HG02885 (cell line): ENCODE measurements at regions not wholly inside any gene's neighbourhood (a gene's known extent, or its start where the extent isn't known, plus 50 kb on each side); places are given as distances from the start of the nearest gene placed in this dataset.

Source experiments
- ATAC-seq: cut with Tn5 transposase; IDR thresholded peaks from one replicate; pipeline ENCODE4 v1.9.1; 2021; ENCODE audit warnings: mild to moderate bottlenecking; ENCODE audit not compliant: unreplicated experiment, poor library complexity

GRCh38 chr11:119839476-119840133 lies 110.6 kb upstream of the NECTIN1 start:
- ATAC-seq = no peak

DNA sequence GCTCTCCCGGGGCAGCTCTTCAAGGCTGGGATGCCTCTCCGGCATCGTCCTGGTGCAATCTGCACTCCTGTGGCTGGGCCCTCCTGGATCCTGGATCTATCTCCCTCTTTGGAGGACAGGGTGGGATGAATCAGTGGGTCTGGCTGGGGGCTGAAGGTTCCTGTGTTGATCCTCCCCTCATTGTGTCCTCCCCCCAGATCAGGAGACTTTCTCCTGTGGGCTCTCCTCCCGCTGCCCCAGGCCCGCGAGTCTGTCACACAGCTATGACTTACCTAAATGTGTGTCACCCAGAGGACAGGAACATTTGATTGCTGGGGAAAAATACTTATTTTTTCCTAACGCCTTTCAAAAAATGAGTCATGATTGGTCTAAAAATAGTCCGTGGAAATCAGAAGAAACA lies 106.8 kb upstream of the NECTIN1 start:
- no peak for ATAC-seq

DNA sequence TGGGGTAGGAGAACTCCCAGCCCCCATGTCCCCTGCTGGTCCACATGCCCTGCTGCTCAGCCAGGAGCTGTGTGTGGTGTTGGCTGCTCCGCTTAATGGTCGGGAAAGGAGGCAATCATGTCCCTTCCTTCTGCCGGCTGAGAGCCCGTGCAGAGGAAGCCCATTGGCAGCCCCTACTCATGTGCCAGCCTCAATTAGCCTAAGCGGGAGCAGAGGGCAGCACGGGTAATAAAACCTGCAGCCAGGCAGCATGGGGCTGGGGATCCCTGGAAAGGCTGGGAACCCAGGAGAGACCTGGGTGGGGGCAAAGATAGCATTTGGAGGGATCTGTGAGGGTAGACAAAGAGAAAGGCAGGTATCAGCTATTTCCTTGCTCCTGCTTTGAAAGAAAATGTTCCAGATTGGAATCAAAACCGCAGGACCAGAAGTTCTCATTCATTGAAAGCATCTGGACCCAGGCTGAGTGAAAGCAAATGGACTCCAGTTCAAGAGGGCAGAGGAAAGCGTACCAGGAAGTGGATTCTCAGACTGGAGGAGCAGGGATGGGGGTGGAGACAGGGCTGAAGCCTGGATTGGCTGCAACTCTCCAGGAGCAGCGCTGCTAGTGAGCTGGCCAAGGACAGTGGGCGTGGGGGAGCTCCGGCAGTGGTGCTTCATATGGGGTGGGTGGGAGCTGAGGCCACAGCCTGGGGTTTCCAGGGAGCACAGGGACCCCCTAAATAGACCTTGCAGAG lies 103.4 kb upstream of the NECTIN1 start:
- ATAC-seq = no peak

DNA sequence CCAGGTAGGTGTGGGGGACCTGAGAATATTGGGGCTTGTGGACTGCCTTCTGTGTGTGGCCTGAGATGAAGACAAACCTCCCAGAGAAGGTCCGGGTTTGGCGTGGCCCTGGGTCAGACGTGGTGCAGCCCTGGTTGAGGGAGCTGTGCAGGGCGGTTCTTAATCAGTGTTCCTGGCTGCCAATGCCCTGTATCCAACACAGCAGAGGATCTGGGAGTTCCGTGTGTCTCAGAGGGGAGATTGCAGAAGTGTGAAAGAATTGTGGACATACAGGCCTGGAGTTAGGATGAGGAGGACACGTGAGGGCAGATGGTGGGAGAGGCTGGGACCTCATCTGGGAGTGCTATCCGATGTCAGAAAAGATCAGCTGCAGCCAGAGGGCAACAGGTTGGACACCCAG lies 102.0 kb upstream of the NECTIN1 start:
- no peak for ATAC-seq

GRCh38 chr11:119830400-119830799 lies 101.4 kb upstream of the NECTIN1 start:
- no peak for ATAC-seq

DNA sequence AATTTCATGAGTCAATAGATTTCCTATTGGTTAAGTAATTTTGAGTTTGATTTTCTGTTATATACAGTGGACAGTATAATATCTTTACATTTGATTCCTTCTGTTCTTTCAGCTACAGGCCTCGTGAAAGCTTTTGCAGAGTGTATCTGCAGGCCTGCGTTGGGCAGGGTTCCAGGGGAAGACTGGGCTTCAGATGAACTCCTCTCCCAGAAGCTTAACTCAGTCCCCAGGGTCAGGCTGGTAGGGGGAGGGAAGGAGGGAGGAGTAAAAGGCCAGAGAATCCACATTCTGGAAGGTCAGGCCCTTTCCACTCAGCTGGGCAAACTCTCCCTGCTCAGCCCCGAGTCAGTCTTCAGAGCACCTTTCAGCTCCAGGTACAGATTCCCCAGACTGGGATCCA lies 100.4 kb upstream of the NECTIN1 start:
- no peak for ATAC-seq

DNA sequence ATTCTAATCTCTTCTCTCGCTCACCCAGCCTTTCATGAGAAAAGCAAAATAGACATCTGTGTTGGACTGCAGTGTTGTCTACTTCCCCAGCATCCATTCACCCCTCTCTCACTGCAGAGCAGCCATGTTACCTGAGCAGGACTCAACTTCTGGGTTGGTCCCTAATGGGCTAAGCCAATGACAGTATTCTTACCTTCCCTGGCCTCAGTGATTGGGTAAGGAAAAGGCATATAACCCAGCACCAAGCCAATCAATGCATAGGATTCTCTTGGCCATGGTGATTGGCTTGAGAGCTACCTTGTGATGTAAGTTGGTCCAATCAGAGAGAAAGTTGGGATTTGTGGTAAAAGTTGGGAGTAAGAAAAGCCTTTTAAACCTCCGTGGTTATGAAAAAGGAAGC lies 99.8 kb upstream of the NECTIN1 start:
- no peak for ATAC-seq

GRCh38 chr11:119828006-119828405 lies 99.0 kb upstream of the NECTIN1 start:
- ATAC-seq = no peak

DNA sequence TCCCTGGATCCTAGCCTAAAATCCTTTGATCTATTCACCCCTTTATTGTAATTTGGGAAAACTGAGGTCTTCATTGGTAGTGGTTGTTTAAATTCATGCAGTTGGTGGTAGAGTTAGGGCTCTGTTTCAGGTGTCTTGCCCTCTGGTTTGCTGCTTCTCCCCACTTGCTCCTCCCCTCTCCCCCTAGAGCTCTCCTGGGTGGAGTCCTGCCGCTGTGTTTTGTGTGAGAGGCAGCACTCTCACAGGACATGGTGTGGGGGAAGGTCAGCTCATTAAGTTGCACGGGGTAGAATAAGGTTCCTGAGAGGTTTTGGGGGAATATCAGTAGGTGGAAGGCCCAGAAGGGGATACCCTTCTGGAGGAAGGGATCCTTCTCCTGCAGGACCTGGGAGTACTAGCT lies 98.1 kb upstream of the NECTIN1 start:
- ATAC-seq = no peak

GRCh38 chr11:119823077-119823476 lies 94.1 kb upstream of the NECTIN1 start:
- ATAC-seq = no peak

DNA sequence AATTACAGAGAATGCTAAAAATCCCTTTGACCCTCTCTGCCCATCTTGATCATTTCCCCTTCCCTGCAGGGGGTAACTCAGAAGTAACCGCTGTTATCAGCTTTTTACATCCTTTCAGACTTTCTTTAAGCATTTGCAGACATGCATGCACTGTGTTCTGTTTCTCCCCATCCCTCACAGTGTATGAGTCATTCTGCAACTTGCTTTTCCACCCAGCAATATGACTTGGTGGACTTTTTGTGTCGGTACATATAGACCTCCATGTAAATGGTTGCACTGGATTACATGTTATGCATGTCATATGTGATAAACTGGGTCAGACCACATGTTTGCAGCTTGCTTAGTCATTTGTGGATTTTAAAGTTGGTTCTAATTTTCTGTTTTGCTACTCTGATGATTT lies 87.7 kb upstream of the NECTIN1 start:
- ATAC-seq = no peak

GRCh38 chr11:119814766-119815165 lies 85.8 kb upstream of the NECTIN1 start:
- no peak for ATAC-seq

DNA sequence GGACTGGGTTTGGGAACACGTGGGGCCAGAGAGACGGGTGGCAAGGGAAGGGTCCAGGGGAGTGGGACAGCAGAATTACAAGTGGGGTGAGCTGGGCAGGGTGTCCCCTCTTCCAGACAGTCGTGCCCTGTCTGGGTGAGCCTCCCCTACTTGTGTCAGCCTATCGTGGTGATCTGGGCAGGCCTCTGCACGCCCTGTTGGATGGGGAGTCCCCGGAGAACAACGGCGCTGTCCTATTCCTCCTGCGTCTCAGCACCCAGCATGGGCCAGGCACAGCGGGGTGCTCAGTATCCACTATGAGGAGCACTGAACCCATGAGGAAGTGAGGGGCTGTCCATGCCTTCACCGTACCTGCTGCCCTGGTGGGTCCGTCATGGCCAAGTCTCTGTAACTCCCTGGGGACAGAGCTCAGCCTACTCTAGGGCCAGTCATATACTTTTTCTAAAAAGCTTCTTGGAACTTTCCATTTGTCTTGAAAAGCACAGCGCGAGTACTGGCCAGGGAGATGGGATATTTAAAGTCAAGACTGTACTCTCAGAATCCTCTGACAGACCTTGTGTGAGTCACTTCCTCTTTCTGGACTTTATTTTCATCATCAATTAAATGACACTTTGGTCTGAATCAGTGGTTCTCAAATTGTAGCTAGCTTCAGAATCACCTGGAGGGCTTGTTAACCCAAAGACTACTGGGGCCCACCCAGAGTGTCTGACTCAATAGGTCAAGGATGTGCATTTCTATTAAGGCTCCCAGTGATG lies 81.7 kb upstream of the NECTIN1 start:
- ATAC-seq = no peak

DNA sequence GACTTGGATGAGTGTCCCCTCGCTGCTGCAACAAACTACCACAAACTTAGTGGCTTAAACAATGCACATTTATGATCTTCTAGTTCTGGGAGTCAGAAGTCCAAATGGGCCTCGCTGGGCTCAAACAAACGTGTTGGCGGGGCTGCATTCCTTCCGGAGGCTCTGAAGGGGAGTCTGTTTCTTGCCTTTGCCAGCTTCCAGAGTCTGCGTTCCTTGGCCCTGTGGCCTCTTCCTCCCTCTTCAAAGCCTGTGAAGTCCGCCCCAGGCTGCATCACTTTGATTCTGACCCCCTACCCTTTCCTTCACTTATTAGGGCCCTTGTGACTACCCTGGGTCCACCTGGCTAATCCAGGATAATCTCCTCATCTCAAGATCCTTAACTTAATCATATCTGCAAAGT lies 80.3 kb upstream of the NECTIN1 start:
- ATAC-seq = no peak

DNA sequence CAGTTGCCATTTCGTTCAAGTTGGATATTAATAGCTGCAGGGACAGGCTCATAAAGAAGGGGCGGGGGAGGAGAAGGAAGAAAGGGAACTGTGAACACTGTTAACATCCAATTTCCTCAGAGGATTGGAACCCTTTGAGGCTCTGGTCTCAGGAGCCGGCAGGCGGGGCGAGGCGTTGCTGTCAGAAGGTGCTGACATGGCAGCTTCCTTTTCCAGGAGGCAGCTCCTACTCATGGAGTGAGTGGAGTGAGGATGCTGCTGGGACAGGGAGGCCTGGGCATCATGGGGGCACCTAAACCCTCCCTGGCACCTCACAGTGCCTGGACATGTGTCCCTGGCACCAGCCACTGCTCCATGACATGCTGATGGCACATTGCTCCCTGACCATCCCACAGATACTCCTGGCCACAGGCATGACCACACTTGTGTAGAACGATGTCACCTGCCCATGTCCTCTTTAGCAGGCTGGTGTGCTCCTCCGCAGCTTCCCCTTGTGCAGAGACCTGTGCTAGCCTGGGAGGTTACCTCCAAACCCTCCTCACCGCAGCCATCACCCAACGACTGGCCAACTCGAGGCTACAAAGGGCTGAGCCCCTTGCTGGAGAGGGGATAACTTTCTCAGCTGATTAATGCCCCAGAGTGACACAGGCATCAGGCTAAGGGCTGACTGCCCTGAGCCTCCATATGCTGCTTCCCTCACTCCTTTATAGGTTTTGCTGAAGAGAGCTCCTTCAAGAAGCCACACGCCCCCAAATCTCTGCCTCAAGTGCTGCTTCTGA lies 79.6 kb upstream of the NECTIN1 start:
- ATAC-seq = no peak

GRCh38 chr11:119807841-119808240 lies 78.8 kb upstream of the NECTIN1 start:
- ATAC-seq = no peak

- ATAC-seq = no peak
Measured at GRCh38 chr11:119807402-119807801, 78.4 kb upstream of the NECTIN1 start.

DNA sequence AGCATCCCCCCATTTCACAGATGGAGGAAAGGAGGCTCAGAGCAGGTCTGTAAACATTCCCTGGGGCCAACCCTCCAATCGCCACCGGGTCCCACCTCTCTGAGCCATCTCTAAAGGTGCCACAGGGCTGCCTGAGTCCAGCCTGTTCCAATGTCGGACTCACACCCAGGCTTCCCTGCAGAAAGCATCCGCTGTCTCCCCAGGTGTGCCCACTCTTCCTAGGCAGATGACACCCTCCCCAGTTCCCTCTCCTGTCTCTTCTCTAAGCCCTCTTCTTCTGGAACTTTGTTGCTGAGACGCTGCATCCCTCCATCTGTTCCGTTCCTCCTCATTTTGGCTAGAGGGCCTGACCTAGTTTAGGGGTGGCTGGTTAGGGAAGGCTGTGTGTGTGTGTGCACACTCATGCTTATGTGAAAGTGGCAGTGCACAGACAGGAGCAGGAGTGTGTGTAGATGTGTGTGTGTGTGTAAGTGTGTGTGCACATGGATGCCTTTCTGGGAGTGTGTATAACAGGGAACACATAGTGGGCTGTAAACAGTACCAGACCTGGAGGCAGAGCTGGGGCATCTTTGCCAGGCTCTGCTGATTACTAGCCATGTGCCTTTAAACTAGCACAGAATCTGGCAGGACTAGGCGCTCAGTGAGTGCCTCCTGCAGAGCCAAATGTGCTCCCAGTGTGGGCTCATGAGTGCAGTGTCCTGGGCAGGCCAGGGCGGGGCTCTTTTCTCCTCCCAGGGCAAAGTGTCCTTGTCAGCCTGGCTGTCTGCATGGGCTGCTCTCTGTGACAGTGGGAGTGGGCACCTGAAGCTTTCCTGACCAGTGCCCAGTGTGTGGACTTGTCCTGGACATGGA lies 77.3 kb upstream of the NECTIN1 start:
- ATAC-seq = no peak

DNA sequence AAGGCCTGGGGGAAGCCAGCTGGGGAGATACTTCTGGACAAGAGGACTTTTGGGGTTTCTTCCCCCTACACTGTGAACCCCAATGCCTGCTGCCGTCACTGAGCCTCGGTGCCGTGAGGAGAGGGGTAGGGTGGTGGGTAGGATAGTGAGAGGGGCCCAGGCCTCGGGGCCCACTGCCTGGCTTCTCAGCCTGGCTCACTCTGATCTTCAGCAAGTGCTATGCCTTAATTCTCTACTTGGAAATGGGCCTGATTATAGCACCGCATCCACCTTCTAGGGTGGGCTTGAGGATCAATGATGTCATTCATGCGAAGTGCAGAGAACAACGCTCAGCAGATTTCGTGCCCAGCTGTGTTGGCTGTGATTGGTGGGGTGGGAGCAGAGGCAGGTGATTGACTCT lies 76.7 kb upstream of the NECTIN1 start:
- ATAC-seq = no peak

DNA sequence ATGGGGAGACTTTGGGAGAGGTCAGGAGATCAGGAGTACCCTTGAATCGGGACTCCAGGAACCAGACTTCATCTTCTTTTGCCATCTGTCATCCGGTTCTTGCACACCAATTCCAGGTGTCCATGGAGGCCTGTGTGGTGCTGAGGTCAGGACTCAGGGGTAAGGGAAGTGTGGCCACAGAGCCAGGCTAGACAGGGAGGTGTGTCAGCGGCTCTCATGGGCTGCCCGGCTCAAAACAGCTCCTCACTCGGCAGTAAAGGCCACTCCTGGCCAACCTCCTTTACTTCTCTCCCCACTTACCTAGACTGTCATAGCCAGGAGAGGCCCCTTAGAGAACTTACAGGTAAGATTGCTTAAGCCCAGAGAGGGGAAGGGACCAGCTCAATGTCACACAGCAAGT lies 75.7 kb upstream of the NECTIN1 start:
- no peak for ATAC-seq
